ENCODE measurements at regions not wholly inside any gene's neighbourhood (a gene's known extent, or its start where the extent isn't known, plus 50 kb on each side); places are given as distances from the start of the nearest gene placed in this dataset.

- no peak for DNase-seq
- ATAC-seq (ENCODE audit: low read depth), result no peak
- peaks cover 8% of the 10 kb centered on the region for H3K9me3 Mint-ChIP-seq
- H3K36me3 Mint-ChIP-seq (ENCODE audit: low read depth), result no peaks in the 10 kb centered on the region
- intact Hi-C loops (cut with micrococcal nuclease), result no loop called here
- TF ChIP-seq CTCF (IDR thresholded peaks at IDR 0.05), result no peak
- no peaks in the 10 kb centered on the region for H3K27me3 Mint-ChIP-seq
- H3K4me3 Mint-ChIP-seq, result no peak overlapping the region
- no peaks in the 10 kb centered on the region for H3K4me1 Mint-ChIP-seq
- no peak overlapping the region for H3K27ac Mint-ChIP-seq
- ChIA-PET CTCF (no interaction called here), POLR2A (no interaction called here)
Measured at GRCh38 chr10:53430974-53431373, 658.4 kb upstream of the MBL2 start.

- no peak overlapping the region for H3K27ac Mint-ChIP-seq
- intact Hi-C loops (cut with micrococcal nuclease), result no loop called here
- ChIA-PET POLR2A (no interaction called here), CTCF (no interaction called here)
- TF ChIP-seq CTCF (IDR thresholded peaks at IDR 0.05), result no peak
- no peak overlapping the region for H3K4me3 Mint-ChIP-seq
- DNase-seq (no peak), ATAC-seq (ENCODE audit: low read depth) (no peak)
- H3K36me3 Mint-ChIP-seq (ENCODE audit: low read depth), result no peaks in the 10 kb centered on the region
- H3K27me3 Mint-ChIP-seq, result no peaks in the 10 kb centered on the region
- H3K4me1 Mint-ChIP-seq, result no peaks in the 10 kb centered on the region
- peaks cover 8% of the 10 kb centered on the region for H3K9me3 Mint-ChIP-seq
Measured at GRCh38 chr10:53430127-53430891, 657.7 kb upstream of the MBL2 start.

GRCh38 chr10:53422223-53422888, 649.8 kb upstream of the MBL2 start:
- Mint-ChIP-seq H3K36me3 (ENCODE audit: low read depth) (no peaks in the 10 kb centered on the region), H3K9me3 (peaks cover 10% of the 10 kb centered on the region), H3K4me3 (no peak overlapping the region), H3K4me1 (no peaks in the 10 kb centered on the region), H3K27me3 (no peaks in the 10 kb centered on the region), H3K27ac (no peak overlapping the region)
- no peak for TF ChIP-seq CTCF (IDR thresholded peaks at IDR 0.05)
- intact Hi-C loops (cut with micrococcal nuclease), result no loop called here
- POLR2A ChIA-PET, result no interaction called here
- CTCF ChIA-PET, result no interaction called here
- DNase-seq, result no peak
- no peak for ATAC-seq (ENCODE audit: low read depth)

GRCh38 chr10:53412651-53413050, 640.1 kb upstream of the MBL2 start:
- intact Hi-C loops (cut with micrococcal nuclease), result no loop called here
- Mint-ChIP-seq H3K4me3 (no peak overlapping the region), H3K27ac (no peak overlapping the region), H3K27me3 (no peaks in the 10 kb centered on the region), H3K4me1 (no peaks in the 10 kb centered on the region), H3K36me3 (ENCODE audit: low read depth) (no peaks in the 10 kb centered on the region), H3K9me3 (peaks cover 9% of the 10 kb centered on the region)
- DNase-seq, result no peak
- ChIA-PET POLR2A (no interaction called here), CTCF (no interaction called here)
- no peak for ATAC-seq (ENCODE audit: low read depth)
- TF ChIP-seq CTCF (IDR thresholded peaks at IDR 0.05), result no peak

GRCh38 chr10:53406532-53406931, 633.9 kb upstream of the MBL2 start:
- H3K9me3 Mint-ChIP-seq, result peaks cover 3% of the 10 kb centered on the region
- ChIA-PET CTCF (no interaction called here), POLR2A (no interaction called here)
- H3K4me3 Mint-ChIP-seq, result no peak overlapping the region
- no peaks in the 10 kb centered on the region for H3K4me1 Mint-ChIP-seq
- DNase-seq, result no peak
- H3K36me3 Mint-ChIP-seq (ENCODE audit: low read depth), result no peaks in the 10 kb centered on the region
- ATAC-seq (ENCODE audit: low read depth), result no peak
- intact Hi-C loops (cut with micrococcal nuclease), result no loop called here
- no peaks in the 10 kb centered on the region for H3K27me3 Mint-ChIP-seq
- no peak for TF ChIP-seq CTCF (IDR thresholded peaks at IDR 0.05)
- no peak overlapping the region for H3K27ac Mint-ChIP-seq

All from activated B cell treated with CpG ODN at 0.5 μM for 24 hours (primary cell).